ENCODE measurements at regions not wholly inside any gene's neighbourhood (a gene's known extent, or its start where the extent isn't known, plus 50 kb on each side); places are given as distances from the start of the nearest gene placed in this dataset.
"Not testable (repeated sequence)": the region's sequence is repeated elsewhere in the genome, so short reads cannot be mapped to it uniquely, and the experiment has no call there.

- no peak overlapping the region for H3K4me3 ChIP-seq (ENCODE audit: low read depth, low read length)
- TF ChIP-seq CTCF (IDR thresholded peaks at IDR 0.05; ENCODE audit: insufficient read depth, low read depth, low read length), result no peak
- no peak for DNase-seq (ENCODE audit: low read depth)
Observed at GRCh38 chr10:8361510-8361844, 307.0 kb downstream of the GATA3 start.

- no peak overlapping the region for H3K4me3 ChIP-seq (ENCODE audit: low read depth, low read length)
- peak; percentile 97 for DNase-seq (ENCODE audit: low read depth)
- TF ChIP-seq CTCF (IDR thresholded peaks at IDR 0.05; ENCODE audit: insufficient read depth, low read depth, low read length), result peak; percentile 19
Observed at GRCh38 chr10:8365935-8366911, 311.7 kb downstream of the GATA3 start.

- not testable (repeated sequence) for H3K4me3 ChIP-seq (ENCODE audit: low read depth, low read length); DNase-seq (ENCODE audit: low read depth)
Observed at GRCh38 chr10:8367672-8368411, 313.4 kb downstream of the GATA3 start.

- TF ChIP-seq CTCF (IDR thresholded peaks at IDR 0.05; ENCODE audit: insufficient read depth, low read depth, low read length), result no peak
- no peak for DNase-seq (ENCODE audit: low read depth)
- H3K4me3 ChIP-seq (ENCODE audit: low read depth, low read length), result no peak overlapping the region
Observed at GRCh38 chr10:8369666-8370065, 315.2 kb downstream of the GATA3 start.

- H3K4me3 ChIP-seq (ENCODE audit: low read depth, low read length), result no peak overlapping the region
- TF ChIP-seq CTCF (IDR thresholded peaks at IDR 0.05; ENCODE audit: insufficient read depth, low read depth, low read length), result no peak
- DNase-seq (ENCODE audit: low read depth), result no peak
Observed at GRCh38 chr10:8374334-8374733, 319.8 kb downstream of the GATA3 start.

- TF ChIP-seq CTCF (IDR thresholded peaks at IDR 0.05; ENCODE audit: insufficient read depth, low read depth, low read length), result no peak
- H3K4me3 ChIP-seq (ENCODE audit: low read depth, low read length), result no peak overlapping the region
- DNase-seq (ENCODE audit: low read depth), result no peak
Observed at GRCh38 chr10:8375137-8375536, 320.6 kb downstream of the GATA3 start.
